Prostate gland (tissue), 2 donors: ENCODE measurements at regions not wholly inside any gene's neighbourhood (a gene's known extent, or its start where the extent isn't known, plus 50 kb on each side); places are given as distances from the start of the nearest gene placed in this dataset.

Experiments
- POLR2AphosphoS5 ChIP-seq: sonication (generic); formaldehyde crosslinking; IDR thresholded peaks from one replicate; pipeline ENCODE4 v1.6.1; 2017; ENCODE audit warnings: antibody characterized with exemption
- TF ChIP-seq, protein P1 (sequence below), 4 experiments: fragments of 200-600 bp in 2 of 4; fragments of 450-650 bp in 2 of 4; sonication (generic) in 2 of 4; IDR thresholded peaks; 1 replicate in 3 of 4; 2 replicates in 1 of 4; pipeline ENCODE4 v1.5.1; 2016 to 2019; ENCODE audit warnings: antibody characterized with exemption in 4 of 4, mild to moderate bottlenecking in 2 of 4, moderate library complexity in 2 of 4

DNA sequence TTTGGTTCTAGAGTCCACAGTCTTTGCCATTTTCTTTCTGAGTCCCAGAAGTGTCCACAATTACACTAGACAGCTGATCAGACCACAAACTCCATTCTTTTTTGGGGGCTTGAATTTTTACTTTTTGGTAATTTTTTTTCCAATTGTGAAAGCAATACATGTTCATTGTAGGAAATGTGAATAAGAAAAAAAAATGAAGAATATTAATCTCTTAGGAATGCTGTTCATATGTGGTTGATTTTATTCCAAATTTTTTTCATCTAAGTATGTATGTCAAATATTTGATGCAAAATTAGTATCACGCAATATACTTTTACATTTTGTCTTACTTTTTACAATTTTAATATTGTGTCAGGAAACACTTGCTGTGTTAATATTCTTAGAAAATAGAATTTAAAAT is 76.4 kb upstream of the ETS2 start:
- TF ChIP-seq POLR2AphosphoS5, result no peak
- TF ChIP-seq, protein P1, sequence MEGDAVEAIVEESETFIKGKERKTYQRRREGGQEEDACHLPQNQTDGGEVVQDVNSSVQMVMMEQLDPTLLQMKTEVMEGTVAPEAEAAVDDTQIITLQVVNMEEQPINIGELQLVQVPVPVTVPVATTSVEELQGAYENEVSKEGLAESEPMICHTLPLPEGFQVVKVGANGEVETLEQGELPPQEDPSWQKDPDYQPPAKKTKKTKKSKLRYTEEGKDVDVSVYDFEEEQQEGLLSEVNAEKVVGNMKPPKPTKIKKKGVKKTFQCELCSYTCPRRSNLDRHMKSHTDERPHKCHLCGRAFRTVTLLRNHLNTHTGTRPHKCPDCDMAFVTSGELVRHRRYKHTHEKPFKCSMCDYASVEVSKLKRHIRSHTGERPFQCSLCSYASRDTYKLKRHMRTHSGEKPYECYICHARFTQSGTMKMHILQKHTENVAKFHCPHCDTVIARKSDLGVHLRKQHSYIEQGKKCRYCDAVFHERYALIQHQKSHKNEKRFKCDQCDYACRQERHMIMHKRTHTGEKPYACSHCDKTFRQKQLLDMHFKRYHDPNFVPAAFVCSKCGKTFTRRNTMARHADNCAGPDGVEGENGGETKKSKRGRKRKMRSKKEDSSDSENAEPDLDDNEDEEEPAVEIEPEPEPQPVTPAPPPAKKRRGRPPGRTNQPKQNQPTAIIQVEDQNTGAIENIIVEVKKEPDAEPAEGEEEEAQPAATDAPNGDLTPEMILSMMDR (IDR thresholded peaks at IDR 0.05), result no peak
